ENCODE measurements at regions not wholly inside any gene's neighbourhood (a gene's known extent, or its start where the extent isn't known, plus 50 kb on each side); places are given as distances from the start of the nearest gene placed in this dataset.

DNA sequence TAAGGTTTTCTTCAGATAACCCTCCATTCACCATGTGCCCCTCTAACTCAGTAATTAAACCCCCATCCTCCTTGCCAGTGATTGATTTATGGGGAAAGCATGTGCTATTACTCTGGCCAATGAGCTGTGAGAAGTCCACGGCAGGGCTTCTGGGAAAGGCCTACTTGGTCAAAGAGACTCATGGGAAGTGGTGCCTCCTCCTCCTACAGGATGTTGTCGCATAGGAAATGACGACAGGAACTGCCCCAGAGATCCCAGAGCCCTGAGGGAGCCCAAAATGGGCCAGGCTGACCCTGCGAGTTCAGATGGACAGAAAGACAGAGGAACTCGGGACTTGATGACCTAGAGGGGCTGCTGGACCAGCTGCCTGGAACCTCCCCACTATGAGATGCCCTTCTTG, 938.1 kb upstream of the TMEM132C start:
- no peak overlapping the region for H3K18ac ChIP-seq (ENCODE audit: extremely low read depth, low read length)
- FAIRE-seq: no peak
- no peak for TF ChIP-seq POU5F1 (IDR thresholded peaks at IDR 0.05; ENCODE audit: low read depth, low read length)

More for the DNA sequence above, 938.1 kb upstream of the TMEM132C start:
- no peaks in the 10 kb centered on the region for H3K4me1 ChIP-seq (replicated peaks in 1 of 4; ENCODE audit: control insufficient read depth in 3 of 4, insufficient read depth in 4 of 4, low read length in 3 of 4)
- H3K23me2 ChIP-seq (ENCODE audit: low read depth, low read length): no peaks in the 10 kb centered on the region; the same call in 1 of the 2 replicates
- H4K91ac ChIP-seq (replicated peaks; ENCODE audit: insufficient read length, low read length): no peak overlapping the region
- no peak overlapping the region for H2BK20ac ChIP-seq (ENCODE audit: low read length)
- H3K4ac ChIP-seq (replicated peaks; ENCODE audit: insufficient read length, low read depth, low read length): no peak overlapping the region
- H3K9me3 ChIP-seq (ENCODE audit: insufficient read depth in 2 of 2, low read depth in 1 of 2, low read length in 1 of 2): no peaks in the 10 kb centered on the region; a peak in 1 of 4 replicates
- H2AFZ ChIP-seq (ENCODE audit: low read length): no peak overlapping the region
- no peak overlapping the region for H2BK5ac ChIP-seq (ENCODE audit: low read depth, low read length)
- H2BK120ac ChIP-seq (replicated peaks; ENCODE audit: low read depth, low read length): no peak overlapping the region
- H3K56ac ChIP-seq (replicated peaks; ENCODE audit: insufficient read length, low read depth, low read length): no peak overlapping the region
- DNase-seq (ENCODE audit: low read depth in 1 of 2, low spot score in 2 of 2): no peak
- no peaks in the 10 kb centered on the region for H3K36me3 ChIP-seq (ENCODE audit: control insufficient read depth in 2 of 4, insufficient read depth in 4 of 4, low read length in 3 of 4)
- 67% methylated on average over 5 of the region's 5 CpGs; no CpG with 5 or more reads in 1 of the 2 experiments for WGBS, 2 experiments (ENCODE audit: extremely low coverage in 1 of 2, insufficient coverage in 1 of 2, insufficient read length in 1 of 2, insufficient replicate concordance in 2 of 2, low coverage in 1 of 2, low lambda C conversion rate in 2 of 2, missing lambda C conversion rate in 1 of 2)
- H2BK12ac ChIP-seq (ENCODE audit: low read depth, low read length): no peak overlapping the region
- H4K5ac ChIP-seq (ENCODE audit: insufficient read length, low read depth, low read length): no peak overlapping the region
- no peaks in the 10 kb centered on the region for H3K79me2 ChIP-seq (ENCODE audit: control insufficient read depth in 1 of 2, insufficient read depth in 2 of 2, low read length in 2 of 2)
- H3K27ac ChIP-seq (ENCODE audit: low read depth, low read length): no peak overlapping the region
- no peak overlapping the region for H4K8ac ChIP-seq (ENCODE audit: extremely low read depth, insufficient read depth, low read length)
- POLR2A ChIA-PET (ENCODE audit: partially characterized antibody): no interaction called here
- H4K20me1 ChIP-seq (replicated peaks in 1 of 2; ENCODE audit: control insufficient read depth in 1 of 2, insufficient read depth in 2 of 2, low read length in 2 of 2): no peaks in the 10 kb centered on the region
- no peak overlapping the region for H3K4me2 ChIP-seq (ENCODE audit: insufficient read depth in 1 of 2, low read depth in 2 of 2, low read length in 2 of 2)
- H3K9ac ChIP-seq (replicated peaks in 1 of 4; ENCODE audit: extremely low read depth in 1 of 4, low read depth in 3 of 4, low read length in 3 of 4): no peak overlapping the region
- no peak overlapping the region for H2AK5ac ChIP-seq (ENCODE audit: low read depth, low read length)
- CTCF ChIA-PET (ENCODE audit: partially characterized antibody): interaction anchor here (0.6 kb wide), 1 partner anchor 38 kb away, joined by 3 read pairs; no protein-coding TSS in a partner anchor
- H3K79me1 ChIP-seq (ENCODE audit: low read depth, low read length): no peaks in the 10 kb centered on the region
- H2BK15ac ChIP-seq (ENCODE audit: low read length): no peak overlapping the region
- H3K27me3 ChIP-seq (replicated peaks in 1 of 4; ENCODE audit: control insufficient read depth in 3 of 4, extremely low read depth in 1 of 4, insufficient read depth in 3 of 4, low read length in 3 of 4): no peaks in the 10 kb centered on the region
- H3K23ac ChIP-seq (ENCODE audit: insufficient read length): no peak overlapping the region
- no peak overlapping the region for H3K14ac ChIP-seq (ENCODE audit: insufficient read length)
- H3K4me3 ChIP-seq (ENCODE audit: extremely low read depth in 1 of 4, insufficient read depth in 2 of 4, low read depth in 3 of 4, low read length in 4 of 4): no peak overlapping the region
